ENCODE measurements at regions not wholly inside any gene's neighbourhood (a gene's known extent, or its start where the extent isn't known, plus 50 kb on each side); places are given as distances from the start of the nearest gene placed in this dataset.

- H3K4me1 ChIP-seq (ENCODE audit: insufficient read depth, low read length) = no peaks in the 10 kb centered on the region
- H3K27me3 ChIP-seq (ENCODE audit: insufficient read depth, low read length) = no peaks in the 10 kb centered on the region
- H3K9me3 ChIP-seq (ENCODE audit: insufficient read depth, low read depth, low read length) = peaks cover 28% of the 10 kb centered on the region
- no peaks in the 10 kb centered on the region for H3K36me3 ChIP-seq (ENCODE audit: insufficient read depth, low read depth, low read length)
- no peak overlapping the region for H3K27ac ChIP-seq (ENCODE audit: low read length)
- H3K9ac ChIP-seq (ENCODE audit: low read depth, low read length) = no peak overlapping the region
- H3K4me3 ChIP-seq (ENCODE audit: low read length) = no peak overlapping the region
Measured at GRCh38 chr1:60963167-60963940, 119.0 kb upstream of the NFIA start.

- H3K4me3 ChIP-seq (ENCODE audit: low read length) = no peak overlapping the region
- no peaks in the 10 kb centered on the region for H3K27me3 ChIP-seq (ENCODE audit: insufficient read depth, low read length)
- no peaks in the 10 kb centered on the region for H3K36me3 ChIP-seq (ENCODE audit: insufficient read depth, low read depth, low read length)
- H3K27ac ChIP-seq (ENCODE audit: low read length) = no peak overlapping the region
- no peaks in the 10 kb centered on the region for H3K4me1 ChIP-seq (ENCODE audit: insufficient read depth, low read length)
- H3K9me3 ChIP-seq (ENCODE audit: insufficient read depth, low read depth, low read length) = peaks cover 20% of the 10 kb centered on the region
- no peak overlapping the region for H3K9ac ChIP-seq (ENCODE audit: low read depth, low read length)
Measured at GRCh38 chr1:60960891-60961461, 121.4 kb upstream of the NFIA start.

GRCh38 chr1:60959701-60960100, 122.7 kb upstream of the NFIA start:
- Histone ChIP-seq H3K27ac (ENCODE audit: low read length) (no peak overlapping the region), H3K4me1 (ENCODE audit: insufficient read depth, low read length) (no peaks in the 10 kb centered on the region), H3K27me3 (ENCODE audit: insufficient read depth, low read length) (no peaks in the 10 kb centered on the region), H3K36me3 (ENCODE audit: insufficient read depth, low read depth, low read length) (no peaks in the 10 kb centered on the region), H3K9ac (ENCODE audit: low read depth, low read length) (no peak overlapping the region), H3K4me3 (ENCODE audit: low read length) (no peak overlapping the region), H3K9me3 (ENCODE audit: insufficient read depth, low read depth, low read length) (peaks cover 11% of the 10 kb centered on the region; the same call in 1 of the 2 replicates)

GRCh38 chr1:60958001-60958400, 124.4 kb upstream of the NFIA start:
- no peaks in the 10 kb centered on the region for H3K9me3 ChIP-seq (ENCODE audit: insufficient read depth, low read depth, low read length)
- no peaks in the 10 kb centered on the region for H3K36me3 ChIP-seq (ENCODE audit: insufficient read depth, low read depth, low read length)
- H3K9ac ChIP-seq (ENCODE audit: low read depth, low read length) = no peak overlapping the region
- H3K4me3 ChIP-seq (ENCODE audit: low read length) = no peak overlapping the region
- no peaks in the 10 kb centered on the region for H3K4me1 ChIP-seq (ENCODE audit: insufficient read depth, low read length)
- no peaks in the 10 kb centered on the region for H3K27me3 ChIP-seq (ENCODE audit: insufficient read depth, low read length)
- H3K27ac ChIP-seq (ENCODE audit: low read length) = no peak overlapping the region

GRCh38 chr1:60956520-60956919, 125.8 kb upstream of the NFIA start:
- Histone ChIP-seq H3K4me1 (ENCODE audit: insufficient read depth, low read length) (no peaks in the 10 kb centered on the region), H3K36me3 (ENCODE audit: insufficient read depth, low read depth, low read length) (no peaks in the 10 kb centered on the region), H3K9ac (ENCODE audit: low read depth, low read length) (no peak overlapping the region), H3K27me3 (ENCODE audit: insufficient read depth, low read length) (no peaks in the 10 kb centered on the region), H3K27ac (ENCODE audit: low read length) (no peak overlapping the region), H3K9me3 (ENCODE audit: insufficient read depth, low read depth, low read length) (no peaks in the 10 kb centered on the region), H3K4me3 (ENCODE audit: low read length) (no peak overlapping the region)

GRCh38 chr1:60952612-60953111, 129.7 kb upstream of the NFIA start:
- no peak overlapping the region for H3K4me3 ChIP-seq (ENCODE audit: low read length)
- no peaks in the 10 kb centered on the region for H3K9me3 ChIP-seq (ENCODE audit: insufficient read depth, low read depth, low read length)
- peaks cover 9% of the 10 kb centered on the region; the same call in 1 of the 2 replicates for H3K4me1 ChIP-seq (ENCODE audit: insufficient read depth, low read length)
- no peak overlapping the region for H3K9ac ChIP-seq (ENCODE audit: low read depth, low read length)
- no peak overlapping the region for H3K27ac ChIP-seq (ENCODE audit: low read length)
- H3K27me3 ChIP-seq (ENCODE audit: insufficient read depth, low read length) = no peaks in the 10 kb centered on the region
- H3K36me3 ChIP-seq (ENCODE audit: insufficient read depth, low read depth, low read length) = no peaks in the 10 kb centered on the region

- peaks cover 9% of the 10 kb centered on the region; the same call in 1 of the 2 replicates for H3K4me1 ChIP-seq (ENCODE audit: insufficient read depth, low read length)
- no peaks in the 10 kb centered on the region for H3K27me3 ChIP-seq (ENCODE audit: insufficient read depth, low read length)
- no peak overlapping the region for H3K27ac ChIP-seq (ENCODE audit: low read length)
- H3K4me3 ChIP-seq (ENCODE audit: low read length) = no peak overlapping the region
- H3K9me3 ChIP-seq (ENCODE audit: insufficient read depth, low read depth, low read length) = no peaks in the 10 kb centered on the region
- no peak overlapping the region for H3K9ac ChIP-seq (ENCODE audit: low read depth, low read length)
- no peaks in the 10 kb centered on the region for H3K36me3 ChIP-seq (ENCODE audit: insufficient read depth, low read depth, low read length)
Measured at GRCh38 chr1:60950224-60951063, 131.9 kb upstream of the NFIA start.

GRCh38 chr1:60949826-60950197, 132.5 kb upstream of the NFIA start:
- no peak overlapping the region for H3K4me3 ChIP-seq (ENCODE audit: low read length)
- no peak overlapping the region for H3K27ac ChIP-seq (ENCODE audit: low read length)
- H3K27me3 ChIP-seq (ENCODE audit: insufficient read depth, low read length) = no peaks in the 10 kb centered on the region
- peaks cover 9% of the 10 kb centered on the region; the same call in 1 of the 2 replicates for H3K4me1 ChIP-seq (ENCODE audit: insufficient read depth, low read length)
- no peak overlapping the region for H3K9ac ChIP-seq (ENCODE audit: low read depth, low read length)
- H3K9me3 ChIP-seq (ENCODE audit: insufficient read depth, low read depth, low read length) = no peaks in the 10 kb centered on the region
- H3K36me3 ChIP-seq (ENCODE audit: insufficient read depth, low read depth, low read length) = no peaks in the 10 kb centered on the region

GRCh38 chr1:60949154-60949825, 133.1 kb upstream of the NFIA start:
- H3K4me3 ChIP-seq (ENCODE audit: low read length) = no peak overlapping the region
- no peaks in the 10 kb centered on the region for H3K27me3 ChIP-seq (ENCODE audit: insufficient read depth, low read length)
- H3K4me1 ChIP-seq (ENCODE audit: insufficient read depth, low read length) = peaks cover 9% of the 10 kb centered on the region; the same call in 1 of the 2 replicates
- no peaks in the 10 kb centered on the region for H3K36me3 ChIP-seq (ENCODE audit: insufficient read depth, low read depth, low read length)
- no peak overlapping the region for H3K27ac ChIP-seq (ENCODE audit: low read length)
- no peaks in the 10 kb centered on the region for H3K9me3 ChIP-seq (ENCODE audit: insufficient read depth, low read depth, low read length)
- no peak overlapping the region for H3K9ac ChIP-seq (ENCODE audit: low read depth, low read length)

- Histone ChIP-seq H3K4me1 (ENCODE audit: insufficient read depth, low read length) (peaks cover 11% of the 10 kb centered on the region; the same call in 1 of the 2 replicates), H3K4me3 (ENCODE audit: low read length) (no peak overlapping the region)
Measured at GRCh38 chr1:60948486-60948885, 133.9 kb upstream of the NFIA start.

GRCh38 chr1:60947367-60947766, 135.0 kb upstream of the NFIA start:
- Histone ChIP-seq H3K36me3 (ENCODE audit: insufficient read depth, low read depth, low read length) (no peaks in the 10 kb centered on the region), H3K9me3 (ENCODE audit: insufficient read depth, low read depth, low read length) (no peaks in the 10 kb centered on the region), H3K4me1 (ENCODE audit: insufficient read depth, low read length) (peaks cover 22% of the 10 kb centered on the region), H3K4me3 (ENCODE audit: low read length) (no peak overlapping the region), H3K9ac (ENCODE audit: low read depth, low read length) (no peak overlapping the region), H3K27me3 (ENCODE audit: insufficient read depth, low read length) (no peaks in the 10 kb centered on the region), H3K27ac (ENCODE audit: low read length) (no peak overlapping the region)

More at GRCh38 chr1:60948486-60948885, 133.9 kb upstream of the NFIA start:
- no peak overlapping the region for H3K27ac ChIP-seq (ENCODE audit: low read length)
- no peaks in the 10 kb centered on the region for H3K36me3 ChIP-seq (ENCODE audit: insufficient read depth, low read depth, low read length)
- no peaks in the 10 kb centered on the region for H3K27me3 ChIP-seq (ENCODE audit: insufficient read depth, low read length)
- no peaks in the 10 kb centered on the region for H3K9me3 ChIP-seq (ENCODE audit: insufficient read depth, low read depth, low read length)
- H3K9ac ChIP-seq (ENCODE audit: low read depth, low read length) = no peak overlapping the region

Data from iPS-20b (cell line).